ENCODE measurements at regions not wholly inside any gene's neighbourhood (a gene's known extent, or its start where the extent isn't known, plus 50 kb on each side); places are given as distances from the start of the nearest gene placed in this dataset.

- DNase-seq (ENCODE audit: low read depth in 2 of 3, low spot score in 1 of 3): no peak
Observed at GRCh38 chr4:12880844-12881243, 603.3 kb downstream of the RAB28 start.

- no peak for DNase-seq (ENCODE audit: low read depth in 2 of 3, low spot score in 1 of 3)
Observed at GRCh38 chr4:12879496-12879895, 604.6 kb downstream of the RAB28 start.

- DNase-seq (ENCODE audit: low read depth in 2 of 3, low spot score in 1 of 3): no peak
Observed at GRCh38 chr4:12875640-12876243, 608.4 kb downstream of the RAB28 start.

GRCh38 chr4:12873351-12873750 lies 610.8 kb downstream of the RAB28 start:
- DNase-seq (ENCODE audit: low read depth in 2 of 3, low spot score in 1 of 3): no peak

GRCh38 chr4:12861422-12861821 lies 622.7 kb downstream of the RAB28 start:
- DNase-seq (ENCODE audit: low read depth in 2 of 3, low spot score in 1 of 3): no peak

GRCh38 chr4:12852338-12853307 lies 631.5 kb downstream of the RAB28 start:
- no peak for DNase-seq (ENCODE audit: low read depth in 2 of 3, low spot score in 1 of 3)

GRCh38 chr4:12846368-12846767 lies 637.8 kb downstream of the RAB28 start:
- no peak for DNase-seq (ENCODE audit: low read depth in 2 of 3, low spot score in 1 of 3)

GRCh38 chr4:12844141-12844540 lies 640.0 kb downstream of the RAB28 start:
- no peak for DNase-seq (ENCODE audit: low read depth in 2 of 3, low spot score in 1 of 3)

- DNase-seq (ENCODE audit: low read depth in 2 of 3, low spot score in 1 of 3): no peak
Observed at GRCh38 chr4:12827966-12828365, 656.2 kb downstream of the RAB28 start.

- no peak for DNase-seq (ENCODE audit: low read depth in 2 of 3, low spot score in 1 of 3)
Observed at GRCh38 chr4:12791536-12791935, 692.6 kb downstream of the RAB28 start.

- no peak for DNase-seq (ENCODE audit: low read depth in 2 of 3, low spot score in 1 of 3)
Observed at GRCh38 chr4:12787261-12787660, 696.9 kb downstream of the RAB28 start.

GRCh38 chr4:12778706-12779105 lies 705.4 kb downstream of the RAB28 start:
- no peak for DNase-seq (ENCODE audit: low read depth in 2 of 3, low spot score in 1 of 3)

GRCh38 chr4:12778191-12778590 lies 705.9 kb downstream of the RAB28 start:
- DNase-seq (ENCODE audit: low read depth in 2 of 3, low spot score in 1 of 3): no peak

GRCh38 chr4:12770351-12770750 lies 713.8 kb downstream of the RAB28 start:
- no peak for DNase-seq (ENCODE audit: low read depth in 2 of 3, low spot score in 1 of 3)

- no peak for DNase-seq (ENCODE audit: low read depth in 2 of 3, low spot score in 1 of 3)
Observed at GRCh38 chr4:12761694-12762093, 722.4 kb downstream of the RAB28 start.

- DNase-seq (ENCODE audit: low read depth in 2 of 3, low spot score in 1 of 3): no peak
Observed at GRCh38 chr4:12747154-12747553, 737.0 kb downstream of the RAB28 start.

- DNase-seq (ENCODE audit: low read depth in 2 of 3, low spot score in 1 of 3): no peak
Observed at GRCh38 chr4:12746221-12746620, 737.9 kb downstream of the RAB28 start.

GRCh38 chr4:12734586-12734985 lies 749.6 kb downstream of the RAB28 start:
- no peak for DNase-seq (ENCODE audit: low read depth in 2 of 3, low spot score in 1 of 3)

GRCh38 chr4:12729384-12729783 lies 754.8 kb downstream of the RAB28 start:
- DNase-seq (ENCODE audit: low read depth in 2 of 3, low spot score in 1 of 3): no peak

- DNase-seq (ENCODE audit: low read depth in 2 of 3, low spot score in 1 of 3): no peak
Observed at GRCh38 chr4:12724510-12724909, 759.6 kb downstream of the RAB28 start.

GRCh38 chr4:12723849-12724447 lies 760.2 kb downstream of the RAB28 start:
- no peak for DNase-seq (ENCODE audit: low read depth in 2 of 3, low spot score in 1 of 3)

- DNase-seq (ENCODE audit: low read depth in 2 of 3, low spot score in 1 of 3): no peak
Observed at GRCh38 chr4:12716896-12717295, 767.2 kb downstream of the RAB28 start.

Data from stimulated activated CD4-positive, alpha-beta T cell treated with anti-CD3 and anti-CD28 coated beads, Interleukin-12 subunit alpha, Interleukin-12 subunit beta, amount 100 ng/mL, for 48 hours (primary cell).